SU-DHL-6 (cell line): ENCODE measurements at regions not wholly inside any gene's neighbourhood (a gene's known extent, or its start where the extent isn't known, plus 50 kb on each side); places are given as distances from the start of the nearest gene placed in this dataset.

Source experiments
- H2AFZ ChIP-seq: fragments of 200-600 bp; sonication (generic); 2 replicates; pipeline ENCODE4 v1.6.1; 2014; ENCODE audit warnings: low read depth, mild to moderate bottlenecking, moderate library complexity, mixed read lengths, antibody characterized with exemption, low read length; ENCODE audit not compliant: severe bottlenecking
- H3F3A ChIP-seq: fragments of 200-600 bp; shearing (Covaris generic); 2 replicates; pipeline ENCODE4 v1.6.0; 2016; ENCODE audit warnings: antibody characterized with exemption, mild to moderate bottlenecking; ENCODE audit not compliant: insufficient read depth
- H3K27ac ChIP-seq: fragments of 200-600 bp; sonication (generic); 2 replicates; pipeline ENCODE4 v1.5.1; 2016; ENCODE audit warnings: low read depth, mild to moderate bottlenecking, low read length, moderate library complexity, mixed read lengths
- H3K27me3 ChIP-seq: fragments of 200-600 bp; sonication (generic), shearing (Covaris generic); 2 replicates; pipeline ENCODE4 v1.6.0; 2014; ENCODE audit warnings: mild to moderate bottlenecking, low read length
- H3K36me3 ChIP-seq: fragments of 200-600 bp; sonication (generic); 2 replicates; pipeline ENCODE4 v1.6.1; 2014; ENCODE audit warnings: mild to moderate bottlenecking, low read length, mixed read lengths
- H3K4me2 ChIP-seq: fragments of 300-600, 200-600 bp; shearing (Covaris generic), sonication (generic); 2 replicates; pipeline ENCODE4 v1.6.0; 2014; ENCODE audit warnings: low read length, low read depth, mild to moderate bottlenecking; ENCODE audit not compliant: poor library complexity, severe bottlenecking
- H3K4me3 ChIP-seq: fragments of 200-600 bp; sonication (generic); 2 replicates; pipeline ENCODE4 v1.5.1; 2014; ENCODE audit warnings: antibody characterized with exemption, low read length, mild to moderate bottlenecking, mixed read lengths; ENCODE audit not compliant: insufficient read depth, poor library complexity, severe bottlenecking
- H3K79me2 ChIP-seq: fragments of 200-600 bp; sonication (generic); 2 replicates; pipeline ENCODE4 v1.6.1; 2014; ENCODE audit warnings: mild to moderate bottlenecking, low read length, moderate library complexity; ENCODE audit not compliant: insufficient read depth
- H3K9ac ChIP-seq: fragments of 200-600 bp; sonication (generic); 2 replicates; pipeline ENCODE4 v1.7.0; 2014; ENCODE audit warnings: mild to moderate bottlenecking, low read length
- H3K9me2 ChIP-seq: fragments of 200-600 bp; sonication (generic); replicated peaks from 2 replicates; pipeline ENCODE4 v1.6.1; 2014; ENCODE audit warnings: low read length; ENCODE audit not compliant: insufficient read depth
- H3K9me3 ChIP-seq: fragments of 200-600 bp; sonication (generic); 2 replicates; pipeline ENCODE4 v1.6.1; 2014; ENCODE audit warnings: low read length, mixed read lengths; ENCODE audit not compliant: insufficient read depth
- H4K20me1 ChIP-seq: fragments of 200-600 bp; sonication (generic); 2 replicates; pipeline ENCODE4 v1.6.1; 2014; ENCODE audit warnings: low read depth, mild to moderate bottlenecking, antibody characterized with exemption, low read length, moderate library complexity, mixed read lengths
- EZH2phosphoT487 ChIP-seq: fragments of 200-600 bp; sonication (generic), shearing (Covaris generic); conservative IDR thresholded peaks from 2 replicates; pipeline ENCODE4 v1.6.1; 2018; ENCODE audit warnings: mild to moderate bottlenecking, antibody characterized with exemption, low read length, moderate library complexity, mixed read lengths
- TF ChIP-seq, protein P1 (sequence below): fragments of 200-600 bp; sonication (generic); IDR thresholded peaks from one replicate; pipeline ENCODE4 v1.5.1; 2017; ENCODE audit warnings: antibody characterized with exemption, mild to moderate bottlenecking, low read length, moderate library complexity; ENCODE audit not compliant: insufficient read depth, poor library complexity, severe bottlenecking

GRCh38 chr21:16873596-16873995 lies 639.2 kb upstream of the CXADR start:
- no peak overlapping the region for H3K27ac ChIP-seq
- no peak for TF ChIP-seq EZH2phosphoT487
- TF ChIP-seq, protein P1, sequence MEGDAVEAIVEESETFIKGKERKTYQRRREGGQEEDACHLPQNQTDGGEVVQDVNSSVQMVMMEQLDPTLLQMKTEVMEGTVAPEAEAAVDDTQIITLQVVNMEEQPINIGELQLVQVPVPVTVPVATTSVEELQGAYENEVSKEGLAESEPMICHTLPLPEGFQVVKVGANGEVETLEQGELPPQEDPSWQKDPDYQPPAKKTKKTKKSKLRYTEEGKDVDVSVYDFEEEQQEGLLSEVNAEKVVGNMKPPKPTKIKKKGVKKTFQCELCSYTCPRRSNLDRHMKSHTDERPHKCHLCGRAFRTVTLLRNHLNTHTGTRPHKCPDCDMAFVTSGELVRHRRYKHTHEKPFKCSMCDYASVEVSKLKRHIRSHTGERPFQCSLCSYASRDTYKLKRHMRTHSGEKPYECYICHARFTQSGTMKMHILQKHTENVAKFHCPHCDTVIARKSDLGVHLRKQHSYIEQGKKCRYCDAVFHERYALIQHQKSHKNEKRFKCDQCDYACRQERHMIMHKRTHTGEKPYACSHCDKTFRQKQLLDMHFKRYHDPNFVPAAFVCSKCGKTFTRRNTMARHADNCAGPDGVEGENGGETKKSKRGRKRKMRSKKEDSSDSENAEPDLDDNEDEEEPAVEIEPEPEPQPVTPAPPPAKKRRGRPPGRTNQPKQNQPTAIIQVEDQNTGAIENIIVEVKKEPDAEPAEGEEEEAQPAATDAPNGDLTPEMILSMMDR, result no peak
- H4K20me1 ChIP-seq, result no peaks in the 10 kb centered on the region
- H3K9me3 ChIP-seq, result no peaks in the 10 kb centered on the region
- no peaks in the 10 kb centered on the region for H3K27me3 ChIP-seq
- H3K79me2 ChIP-seq, result no peaks in the 10 kb centered on the region
- no peak overlapping the region for H3K4me2 ChIP-seq
- no peaks in the 10 kb centered on the region; the same call in 1 of the 2 replicates for H3K9me2 ChIP-seq
- H3F3A ChIP-seq, result no peaks in the 10 kb centered on the region
- H3K4me3 ChIP-seq, result no peak overlapping the region
- no peaks in the 10 kb centered on the region for H3K36me3 ChIP-seq
- H2AFZ ChIP-seq, result no peak overlapping the region
- no peak overlapping the region for H3K9ac ChIP-seq

GRCh38 chr21:16879479-16879878 lies 633.4 kb upstream of the CXADR start:
- H2AFZ ChIP-seq, result no peak overlapping the region
- H3K4me3 ChIP-seq, result no peak overlapping the region
- H3K9me2 ChIP-seq, result no peaks in the 10 kb centered on the region
- no peaks in the 10 kb centered on the region for H3K79me2 ChIP-seq
- no peak for TF ChIP-seq EZH2phosphoT487
- TF ChIP-seq, protein P1, result no peak
- no peak overlapping the region for H3K27ac ChIP-seq
- H3K27me3 ChIP-seq, result no peaks in the 10 kb centered on the region
- no peak overlapping the region for H3K4me2 ChIP-seq
- H4K20me1 ChIP-seq, result no peaks in the 10 kb centered on the region
- no peaks in the 10 kb centered on the region for H3F3A ChIP-seq
- H3K36me3 ChIP-seq, result no peaks in the 10 kb centered on the region
- no peak overlapping the region for H3K9ac ChIP-seq
- no peaks in the 10 kb centered on the region for H3K9me3 ChIP-seq

- Histone ChIP-seq H3K27me3 (no peaks in the 10 kb centered on the region), H3K9me2 (no peaks in the 10 kb centered on the region), H2AFZ (no peak overlapping the region), H3K27ac (no peak overlapping the region), H3K9me3 (no peaks in the 10 kb centered on the region), H3K4me2 (no peak overlapping the region), H4K20me1 (no peaks in the 10 kb centered on the region), H3K36me3 (no peaks in the 10 kb centered on the region), H3K9ac (no peak overlapping the region), H3F3A (no peaks in the 10 kb centered on the region), H3K79me2 (no peaks in the 10 kb centered on the region), H3K4me3 (no peak overlapping the region)
- TF ChIP-seq, protein P1, result no peak
- TF ChIP-seq EZH2phosphoT487, result no peak
Measured at GRCh38 chr21:16891821-16892220, 621.0 kb upstream of the CXADR start.
